Body of pancreas (tissue), 4 donors: ENCODE measurements at regions not wholly inside any gene's neighbourhood (a gene's known extent, or its start where the extent isn't known, plus 50 kb on each side); places are given as distances from the start of the nearest gene placed in this dataset.

ENCODE experiments used
- POLR2A ChIP-seq, 3 donors: fragments of 450-650 bp; IDR thresholded peaks; one replicate each; pipeline ENCODE4 v1.6.1; 2016; ENCODE audit warnings: antibody characterized with exemption in 3 of 3, mild to moderate bottlenecking in 2 of 3
- TF ChIP-seq, protein P1 (sequence below), 7 experiments: fragments of 450-650 bp in 4 of 7; fragments of 200-600 bp in 3 of 7; sonication (generic) in 3 of 7; IDR thresholded peaks; one replicate each; pipeline ENCODE4 v1.5.1; 2016 to 2019; ENCODE audit warnings: antibody characterized with exemption in 7 of 7

DNA sequence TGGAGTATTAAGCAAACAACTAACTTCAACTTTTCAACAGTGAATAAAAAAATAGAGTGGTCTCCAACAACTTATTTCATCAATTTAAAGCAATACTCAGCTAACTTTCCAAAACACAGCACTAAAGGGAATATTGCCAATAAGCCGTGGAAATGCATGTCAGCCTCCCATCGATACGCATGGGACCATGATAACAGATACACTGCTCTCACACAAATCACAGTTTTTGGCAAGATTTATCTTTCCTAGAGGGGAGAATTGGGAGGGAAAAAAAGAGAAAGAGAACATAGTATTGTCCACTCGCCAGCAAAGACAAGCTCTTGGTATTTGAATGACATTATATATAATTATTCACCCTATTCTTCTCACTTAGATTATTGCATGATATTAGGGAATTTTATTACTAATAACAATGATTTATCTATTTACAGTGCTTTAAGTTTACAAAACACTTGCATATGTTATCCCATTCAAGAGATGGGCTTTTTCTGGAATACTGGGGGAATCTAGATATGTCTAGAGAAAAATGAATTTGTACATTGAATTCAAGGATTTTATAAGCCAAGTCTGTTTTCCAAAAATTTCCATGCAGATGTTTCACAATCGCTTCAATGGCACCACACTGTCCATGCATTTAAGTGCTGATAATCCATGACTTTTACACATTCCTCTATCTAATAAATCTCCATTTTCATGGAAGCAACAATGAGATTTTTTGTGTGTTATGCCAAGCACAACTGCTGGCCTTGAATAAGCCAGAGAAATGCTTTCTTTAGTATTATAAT, 194.0 kb upstream of the MGMT start:
- TF ChIP-seq, protein P1, sequence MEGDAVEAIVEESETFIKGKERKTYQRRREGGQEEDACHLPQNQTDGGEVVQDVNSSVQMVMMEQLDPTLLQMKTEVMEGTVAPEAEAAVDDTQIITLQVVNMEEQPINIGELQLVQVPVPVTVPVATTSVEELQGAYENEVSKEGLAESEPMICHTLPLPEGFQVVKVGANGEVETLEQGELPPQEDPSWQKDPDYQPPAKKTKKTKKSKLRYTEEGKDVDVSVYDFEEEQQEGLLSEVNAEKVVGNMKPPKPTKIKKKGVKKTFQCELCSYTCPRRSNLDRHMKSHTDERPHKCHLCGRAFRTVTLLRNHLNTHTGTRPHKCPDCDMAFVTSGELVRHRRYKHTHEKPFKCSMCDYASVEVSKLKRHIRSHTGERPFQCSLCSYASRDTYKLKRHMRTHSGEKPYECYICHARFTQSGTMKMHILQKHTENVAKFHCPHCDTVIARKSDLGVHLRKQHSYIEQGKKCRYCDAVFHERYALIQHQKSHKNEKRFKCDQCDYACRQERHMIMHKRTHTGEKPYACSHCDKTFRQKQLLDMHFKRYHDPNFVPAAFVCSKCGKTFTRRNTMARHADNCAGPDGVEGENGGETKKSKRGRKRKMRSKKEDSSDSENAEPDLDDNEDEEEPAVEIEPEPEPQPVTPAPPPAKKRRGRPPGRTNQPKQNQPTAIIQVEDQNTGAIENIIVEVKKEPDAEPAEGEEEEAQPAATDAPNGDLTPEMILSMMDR (IDR thresholded peaks at IDR 0.05), result no peak
- TF ChIP-seq POLR2A (IDR thresholded peaks at IDR 0.05), result no peak
